ENCODE measurements at regions not wholly inside any gene's neighbourhood (a gene's known extent, or its start where the extent isn't known, plus 50 kb on each side); places are given as distances from the start of the nearest gene placed in this dataset.

GRCh38 chr2:75320898-75321598, 121.7 kb upstream of the TACR1 start:
- no peaks in the 10 kb centered on the region for H3K79me2 ChIP-seq (ENCODE audit: insufficient read depth, low read length)
- no peak overlapping the region for H3K4me3 ChIP-seq (ENCODE audit: insufficient read depth, low read length)
- H3K36me3 ChIP-seq (ENCODE audit: insufficient read depth, low read length) = no peaks in the 10 kb centered on the region
- H2AFZ ChIP-seq (ENCODE audit: low read length) = no peak overlapping the region
- no peaks in the 10 kb centered on the region for H4K20me1 ChIP-seq (ENCODE audit: insufficient read depth, low read length)
- H3K27me3 ChIP-seq (ENCODE audit: insufficient read depth, low read length) = no peaks in the 10 kb centered on the region
- H3K9me3 ChIP-seq (ENCODE audit: low read depth, low read length) = no peaks in the 10 kb centered on the region
- no peak overlapping the region for H3K27ac ChIP-seq (ENCODE audit: low read depth, low read length)
- DNase-seq (ENCODE audit: insufficient read length, low spot score, missing footprints) = peak; percentile 38
- H3K4me2 ChIP-seq (ENCODE audit: insufficient read depth, low read length) = no peak overlapping the region
- TF ChIP-seq CTCF (IDR thresholded peaks at IDR 0.05; ENCODE audit: extremely low read depth, low read depth, low read length) = no peak
- H3K4me1 ChIP-seq (ENCODE audit: insufficient read depth, low read length) = no peaks in the 10 kb centered on the region

- DNase-seq (ENCODE audit: insufficient read length, low spot score, missing footprints) = no peak
- Histone ChIP-seq H3K79me2 (ENCODE audit: insufficient read depth, low read length) (no peaks in the 10 kb centered on the region), H3K27me3 (ENCODE audit: insufficient read depth, low read length) (no peaks in the 10 kb centered on the region), H4K20me1 (ENCODE audit: insufficient read depth, low read length) (no peaks in the 10 kb centered on the region), H3K9me3 (ENCODE audit: low read depth, low read length) (no peaks in the 10 kb centered on the region), H2AFZ (ENCODE audit: low read length) (no peak overlapping the region), H3K27ac (ENCODE audit: low read depth, low read length) (no peak overlapping the region), H3K4me3 (ENCODE audit: insufficient read depth, low read length) (no peak overlapping the region), H3K4me1 (ENCODE audit: insufficient read depth, low read length) (no peaks in the 10 kb centered on the region), H3K36me3 (ENCODE audit: insufficient read depth, low read length) (no peaks in the 10 kb centered on the region), H3K4me2 (ENCODE audit: insufficient read depth, low read length) (no peak overlapping the region)
- no peak for TF ChIP-seq CTCF (IDR thresholded peaks at IDR 0.05; ENCODE audit: extremely low read depth, low read depth, low read length)
Observed at GRCh38 chr2:75319951-75320350, 120.6 kb upstream of the TACR1 start.

GRCh38 chr2:75317802-75318201, 118.5 kb upstream of the TACR1 start:
- DNase-seq (ENCODE audit: insufficient read length, low spot score, missing footprints) = no peak

GRCh38 chr2:75317316-75317715, 118.0 kb upstream of the TACR1 start:
- Histone ChIP-seq H3K4me3 (ENCODE audit: insufficient read depth, low read length) (no peak overlapping the region), H3K9me3 (ENCODE audit: low read depth, low read length) (no peaks in the 10 kb centered on the region), H3K4me1 (ENCODE audit: insufficient read depth, low read length) (no peaks in the 10 kb centered on the region), H3K4me2 (ENCODE audit: insufficient read depth, low read length) (no peak overlapping the region), H3K36me3 (ENCODE audit: insufficient read depth, low read length) (no peaks in the 10 kb centered on the region), H4K20me1 (ENCODE audit: insufficient read depth, low read length) (no peaks in the 10 kb centered on the region), H3K27ac (ENCODE audit: low read depth, low read length) (no peak overlapping the region), H2AFZ (ENCODE audit: low read length) (no peak overlapping the region), H3K79me2 (ENCODE audit: insufficient read depth, low read length) (no peaks in the 10 kb centered on the region), H3K27me3 (ENCODE audit: insufficient read depth, low read length) (no peaks in the 10 kb centered on the region)
- DNase-seq (ENCODE audit: insufficient read length, low spot score, missing footprints) = no peak
- no peak for TF ChIP-seq CTCF (IDR thresholded peaks at IDR 0.05; ENCODE audit: extremely low read depth, low read depth, low read length)

More at GRCh38 chr2:75317802-75318201, 118.5 kb upstream of the TACR1 start:
- Histone ChIP-seq H3K4me3 (ENCODE audit: insufficient read depth, low read length) (no peak overlapping the region), H4K20me1 (ENCODE audit: insufficient read depth, low read length) (no peaks in the 10 kb centered on the region), H2AFZ (ENCODE audit: low read length) (no peak overlapping the region), H3K27ac (ENCODE audit: low read depth, low read length) (no peak overlapping the region), H3K9me3 (ENCODE audit: low read depth, low read length) (no peaks in the 10 kb centered on the region), H3K4me2 (ENCODE audit: insufficient read depth, low read length) (no peak overlapping the region), H3K27me3 (ENCODE audit: insufficient read depth, low read length) (no peaks in the 10 kb centered on the region), H3K79me2 (ENCODE audit: insufficient read depth, low read length) (no peaks in the 10 kb centered on the region), H3K4me1 (ENCODE audit: insufficient read depth, low read length) (no peaks in the 10 kb centered on the region), H3K36me3 (ENCODE audit: insufficient read depth, low read length) (no peaks in the 10 kb centered on the region)
- no peak for TF ChIP-seq CTCF (IDR thresholded peaks at IDR 0.05; ENCODE audit: extremely low read depth, low read depth, low read length)
